CD4-positive, alpha-beta T cell (primary cell): ENCODE measurements at regions not wholly inside any gene's neighbourhood (a gene's known extent, or its start where the extent isn't known, plus 50 kb on each side); places are given as distances from the start of the nearest gene placed in this dataset.

Source experiments
- ATAC-seq: fragments of 200-7000 bp; cut with Tn5 transposase; one replicate; pipeline ENCODE4 v1.10.0; 2022; ENCODE audit warnings: mild to moderate bottlenecking; ENCODE audit not compliant: poor library complexity
- CTCF ChIA-PET: fragments of 350-600 bp; sonication (Branson Sonifier 250); formaldehyde crosslinking; loops from one replicate; lab custom pipeline; 2021; ENCODE audit warnings: antibody characterized with exemption, inconsistent platforms; lab: Charles Lee
- POLR2A ChIA-PET: fragments of 350-600 bp; sonication (Branson Sonifier 250); formaldehyde crosslinking; loops from one replicate; lab custom pipeline; 2021; ENCODE audit warnings: antibody characterized with exemption, inconsistent platforms; lab: Charles Lee
- DNase-seq, 14 experiments: peaks; one replicate each; pipeline ENCODE4 v3.0.0-alpha.2; 2013 to 2020; ENCODE audit warnings: mixed read lengths in 2 of 14
- H3K27ac ChIP-seq, 2 donors: one replicate each; pipeline versions ENCODE4 v1.5.1 to v1.7.0; 2013; ENCODE audit warnings: low read length in 2 of 2, low read depth in 1 of 2, mild to moderate bottlenecking in 1 of 2
- H3K27me3 ChIP-seq, 2 experiments: 1 replicate in 1 of 2; 2 replicates in 1 of 2; pipeline versions ENCODE4 v1.6.1 to v1.7.0; 2013; ENCODE audit warnings: low read length in 2 of 2, control low read depth in 1 of 2, mild to moderate bottlenecking in 1 of 2, moderate library complexity in 1 of 2; ENCODE audit not compliant: insufficient read depth in 2 of 2, control insufficient read depth in 1 of 2
- H3K36me3 ChIP-seq: one replicate; pipeline ENCODE4 v1.6.1; 2013; ENCODE audit warnings: low read length, control low read depth; ENCODE audit not compliant: insufficient read depth
- H3K4me1 ChIP-seq: one replicate; pipeline ENCODE4 v1.6.1; 2013; ENCODE audit warnings: low read length, control low read depth; ENCODE audit not compliant: insufficient read depth
- H3K4me3 ChIP-seq: one replicate; pipeline ENCODE4 v1.5.1; 2013; ENCODE audit warnings: mild to moderate bottlenecking, low read length, moderate library complexity
- H3K9me3 ChIP-seq, 2 experiments: 1 replicate in 1 of 2; 2 replicates in 1 of 2; pipeline versions ENCODE4 v1.6.1 to v1.7.0; 2013; ENCODE audit warnings: low read length in 2 of 2, mild to moderate bottlenecking in 2 of 2, control low read depth in 1 of 2, moderate library complexity in 1 of 2; ENCODE audit not compliant: control insufficient read depth in 1 of 2, insufficient read depth in 1 of 2
- H3K27ac Mint-ChIP-seq: one replicate; pipeline ENCODE4 v1.8.0; 2020; ENCODE audit warnings: mixed read lengths
- H3K27me3 Mint-ChIP-seq: one replicate; pipeline ENCODE4 v1.8.0; 2021; ENCODE audit warnings: mixed read lengths
- H3K36me3 Mint-ChIP-seq: one replicate; pipeline ENCODE4 v1.8.0; 2021; ENCODE audit warnings: low read depth, mixed read lengths
- H3K4me1 Mint-ChIP-seq: one replicate; pipeline ENCODE4 v1.8.0; 2021; ENCODE audit warnings: low read depth, mixed read lengths
- H3K4me3 Mint-ChIP-seq: one replicate; pipeline ENCODE4 v1.8.0; 2020; ENCODE audit warnings: mild to moderate bottlenecking, mixed read lengths
- H3K9me3 Mint-ChIP-seq: one replicate; pipeline ENCODE4 v1.8.0; 2020; ENCODE audit warnings: mixed read lengths
- intact Hi-C, 2 experiments: fragments of 100-400 bp; cut with DNase I in 1 of 2; cut with micrococcal nuclease in 1 of 2; formaldehyde crosslinking; loops; one replicate each; pipeline versions ENCODE4 v1.15.1 to v1.9.0; 2023 to 2025; cut with DNase I, micrococcal nuclease
- TF ChIP-seq, protein P1 (sequence below): fragments of 200-600 bp; IDR thresholded peaks from one replicate; pipeline ENCODE4 v1.8.0; 2022; ENCODE audit warnings: antibody characterized with exemption, mild to moderate bottlenecking

- H3K4me3 ChIP-seq: no peak overlapping the region
- Mint-ChIP-seq H3K27me3 (no peaks in the 10 kb centered on the region), H3K36me3 (no peaks in the 10 kb centered on the region), H3K4me3 (no peak overlapping the region), H3K9me3 (no peaks in the 10 kb centered on the region), H3K27ac (no peak overlapping the region), H3K4me1 (no peaks in the 10 kb centered on the region)
- ChIA-PET CTCF (no interaction called here), POLR2A (no interaction called here)
- H3K9me3 ChIP-seq: no peaks in the 10 kb centered on the region
- H3K27me3 ChIP-seq: no peaks in the 10 kb centered on the region
- ATAC-seq (no peak), DNase-seq (no peak)
- intact Hi-C loops: no loop called here
- TF ChIP-seq, protein P1, sequence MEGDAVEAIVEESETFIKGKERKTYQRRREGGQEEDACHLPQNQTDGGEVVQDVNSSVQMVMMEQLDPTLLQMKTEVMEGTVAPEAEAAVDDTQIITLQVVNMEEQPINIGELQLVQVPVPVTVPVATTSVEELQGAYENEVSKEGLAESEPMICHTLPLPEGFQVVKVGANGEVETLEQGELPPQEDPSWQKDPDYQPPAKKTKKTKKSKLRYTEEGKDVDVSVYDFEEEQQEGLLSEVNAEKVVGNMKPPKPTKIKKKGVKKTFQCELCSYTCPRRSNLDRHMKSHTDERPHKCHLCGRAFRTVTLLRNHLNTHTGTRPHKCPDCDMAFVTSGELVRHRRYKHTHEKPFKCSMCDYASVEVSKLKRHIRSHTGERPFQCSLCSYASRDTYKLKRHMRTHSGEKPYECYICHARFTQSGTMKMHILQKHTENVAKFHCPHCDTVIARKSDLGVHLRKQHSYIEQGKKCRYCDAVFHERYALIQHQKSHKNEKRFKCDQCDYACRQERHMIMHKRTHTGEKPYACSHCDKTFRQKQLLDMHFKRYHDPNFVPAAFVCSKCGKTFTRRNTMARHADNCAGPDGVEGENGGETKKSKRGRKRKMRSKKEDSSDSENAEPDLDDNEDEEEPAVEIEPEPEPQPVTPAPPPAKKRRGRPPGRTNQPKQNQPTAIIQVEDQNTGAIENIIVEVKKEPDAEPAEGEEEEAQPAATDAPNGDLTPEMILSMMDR: no peak
- no peak overlapping the region for H3K27ac ChIP-seq
- no peaks in the 10 kb centered on the region for H3K36me3 ChIP-seq
- no peaks in the 10 kb centered on the region for H3K4me1 ChIP-seq
These were observed 65.8 kb upstream of the LEKR1 start for GRCh38 chr3:156760333-156760732.

GRCh38 chr3:156761007-156761406, 65.1 kb upstream of the LEKR1 start:
- no peak for ATAC-seq
- intact Hi-C loops: no loop called here

DNA sequence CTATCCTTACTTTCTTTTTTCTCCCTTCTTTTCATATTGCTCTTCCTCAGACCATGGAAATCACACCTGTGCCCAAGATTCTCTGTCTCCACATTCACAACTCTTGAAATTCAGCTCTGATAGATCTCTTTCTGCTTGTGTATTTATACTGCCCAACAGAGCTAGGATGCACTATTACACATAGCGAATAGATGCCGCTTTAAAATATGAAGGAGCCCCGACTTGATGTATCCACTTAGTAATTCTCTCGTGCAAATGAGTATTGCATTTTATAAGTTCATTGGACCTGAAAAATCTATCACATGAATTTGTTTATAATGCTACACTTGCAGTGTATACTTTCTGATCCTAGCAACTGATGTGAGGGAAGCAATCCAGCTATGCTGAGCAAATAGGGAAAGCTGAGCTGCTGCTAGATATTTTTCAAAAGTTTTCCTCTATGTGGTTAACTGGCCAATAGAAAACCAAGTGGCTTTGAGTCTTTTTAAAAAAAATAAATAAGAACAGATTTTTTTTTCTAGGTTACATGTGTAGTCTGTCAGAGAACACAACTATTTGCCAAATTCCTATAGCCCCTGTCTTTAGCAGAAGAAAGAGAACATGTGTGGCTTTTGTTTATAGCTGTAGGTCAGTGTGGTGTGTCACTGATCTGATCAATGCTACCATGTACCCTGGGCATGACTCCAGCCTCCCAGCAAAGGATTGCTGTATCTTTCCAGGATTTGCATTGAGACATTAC, 64.3 kb upstream of the LEKR1 start:
- Histone ChIP-seq H3K4me1 (no peaks in the 10 kb centered on the region), H3K27me3 (no peaks in the 10 kb centered on the region), H3K36me3 (no peaks in the 10 kb centered on the region), H3K27ac (no peak overlapping the region), H3K4me3 (no peak overlapping the region), H3K9me3 (no peaks in the 10 kb centered on the region)
- Mint-ChIP-seq H3K4me3 (no peak overlapping the region), H3K36me3 (no peaks in the 10 kb centered on the region), H3K9me3 (no peaks in the 10 kb centered on the region), H3K27me3 (no peaks in the 10 kb centered on the region), H3K27ac (no peak overlapping the region), H3K4me1 (no peaks in the 10 kb centered on the region)
- ATAC-seq (no peak), DNase-seq (no peak)
- intact Hi-C loops: no loop called here
- POLR2A ChIA-PET: no interaction called here
- CTCF ChIA-PET: no interaction called here
- TF ChIP-seq, protein P1: no peak

More at GRCh38 chr3:156761007-156761406, 65.1 kb upstream of the LEKR1 start:
- no peaks in the 10 kb centered on the region for H3K9me3 Mint-ChIP-seq
- H3K27ac Mint-ChIP-seq: no peak overlapping the region
- DNase-seq: no peak
- no peaks in the 10 kb centered on the region for H3K4me1 Mint-ChIP-seq
- no peak overlapping the region for H3K4me3 Mint-ChIP-seq
- ChIA-PET POLR2A (no interaction called here), CTCF (no interaction called here)
- Histone ChIP-seq H3K4me3 (no peak overlapping the region), H3K36me3 (no peaks in the 10 kb centered on the region), H3K4me1 (no peaks in the 10 kb centered on the region), H3K27ac (no peak overlapping the region), H3K27me3 (no peaks in the 10 kb centered on the region), H3K9me3 (no peaks in the 10 kb centered on the region)
- TF ChIP-seq, protein P1: no peak
- H3K27me3 Mint-ChIP-seq: no peaks in the 10 kb centered on the region
- H3K36me3 Mint-ChIP-seq: no peaks in the 10 kb centered on the region
